Fibroblast of skin of right quadriceps (primary cell): ENCODE measurements at regions not wholly inside any gene's neighbourhood (a gene's known extent, or its start where the extent isn't known, plus 50 kb on each side); places are given as distances from the start of the nearest gene placed in this dataset.
"Not testable (repeated sequence)": the region's sequence is repeated elsewhere in the genome, so short reads cannot be mapped to it uniquely, and the experiment has no call there.

Experiments
- DNase-seq: peaks from one replicate; pipeline ENCODE4 v3.0.0-alpha.2; 2013

DNA sequence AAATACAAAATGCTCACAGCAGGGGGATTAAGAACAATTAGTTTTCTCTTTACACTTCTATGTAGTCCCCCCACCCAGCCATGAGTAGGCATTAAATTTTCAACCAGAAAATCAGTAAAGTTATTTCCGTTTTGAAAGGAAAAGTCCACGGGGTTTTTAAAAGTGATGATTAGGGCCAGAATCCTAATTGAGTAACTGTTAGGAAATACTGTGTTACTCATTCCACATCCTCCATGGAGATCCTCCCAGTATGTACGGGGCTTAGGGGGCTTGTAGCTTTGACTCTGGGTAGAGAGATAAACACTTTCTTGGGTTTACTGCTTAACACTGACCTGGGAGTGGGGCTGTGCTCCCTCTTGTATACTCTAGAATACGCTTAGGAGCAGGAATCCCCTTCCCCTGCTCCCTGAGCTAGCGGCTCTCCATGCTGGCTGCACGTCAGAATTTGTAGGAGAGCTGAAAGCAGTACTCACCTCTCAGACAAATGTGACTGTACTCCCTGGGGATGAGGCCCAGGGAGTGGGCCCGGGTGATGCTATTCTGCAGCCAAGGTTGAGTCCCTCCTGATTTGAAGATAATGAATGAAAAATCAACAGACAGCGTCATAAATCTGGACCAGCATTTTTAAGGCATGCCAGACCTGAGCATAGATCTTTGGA lies 100.5 kb downstream of the SLC4A3 start:
- peak; percentile 11 for DNase-seq

DNA sequence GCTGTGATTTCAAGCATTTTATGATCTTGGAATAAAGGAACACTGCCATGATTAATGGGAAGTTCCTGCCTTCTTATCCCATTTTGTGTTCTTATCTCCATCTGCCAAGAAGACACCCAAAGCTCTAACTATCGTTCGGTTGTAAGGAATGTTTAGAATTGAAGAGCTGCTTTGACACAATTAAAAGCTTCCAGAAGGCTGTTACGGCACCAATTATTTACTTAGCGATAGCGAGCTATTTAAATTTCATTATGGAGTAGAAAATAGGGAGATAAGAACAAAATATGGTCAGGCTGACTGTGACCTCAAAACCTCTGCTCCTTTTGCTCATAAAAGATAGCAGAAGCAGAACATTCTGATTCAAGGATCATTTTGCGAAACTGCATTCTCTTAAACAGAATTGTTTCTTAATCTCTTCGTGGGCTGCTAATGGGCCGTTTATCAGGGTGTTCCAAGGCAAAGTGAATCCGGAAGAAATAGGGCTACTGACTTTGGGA lies 101.6 kb downstream of the SLC4A3 start:
- no peak for DNase-seq

DNA sequence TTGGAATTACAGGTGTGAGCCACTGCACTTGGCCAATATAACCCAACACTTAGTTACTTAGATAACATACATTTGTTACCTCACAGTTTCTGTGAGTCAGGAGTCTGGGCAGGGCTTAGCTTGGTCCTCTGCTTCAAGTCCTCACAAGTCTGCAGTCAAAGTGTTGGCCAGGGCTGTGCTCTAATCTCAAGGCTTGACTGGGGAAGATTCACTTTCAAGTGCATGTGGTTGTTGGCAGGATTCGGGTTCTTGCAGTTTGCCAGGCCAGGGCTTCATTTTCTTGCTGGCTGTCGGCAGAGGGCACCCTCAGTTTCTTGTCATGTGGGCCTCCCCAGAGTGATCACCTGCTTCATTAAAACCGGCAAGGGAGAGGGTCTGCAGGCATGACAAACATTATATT lies 103.7 kb downstream of the SLC4A3 start:
- DNase-seq = no peak

DNA sequence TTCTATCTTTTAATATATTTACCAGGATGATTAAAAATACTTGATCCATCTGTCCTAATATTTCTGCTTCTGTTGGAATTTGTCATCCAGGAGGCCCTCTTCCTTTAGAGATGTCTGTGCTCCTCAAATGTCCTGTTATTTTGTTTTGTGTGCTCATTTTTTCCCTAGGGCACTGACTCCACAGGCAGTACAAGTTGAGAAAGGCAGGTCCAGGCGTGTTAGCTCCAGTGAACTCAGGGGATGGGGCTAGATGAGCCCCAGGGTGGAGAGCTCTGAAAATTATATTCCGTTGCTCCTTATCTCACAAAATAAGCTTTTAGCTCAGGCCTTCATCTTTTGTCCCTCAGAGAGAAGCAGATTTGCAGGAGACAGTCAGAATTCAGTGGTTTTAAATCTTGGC lies 105.7 kb downstream of the SLC4A3 start:
- no peak for DNase-seq

DNA sequence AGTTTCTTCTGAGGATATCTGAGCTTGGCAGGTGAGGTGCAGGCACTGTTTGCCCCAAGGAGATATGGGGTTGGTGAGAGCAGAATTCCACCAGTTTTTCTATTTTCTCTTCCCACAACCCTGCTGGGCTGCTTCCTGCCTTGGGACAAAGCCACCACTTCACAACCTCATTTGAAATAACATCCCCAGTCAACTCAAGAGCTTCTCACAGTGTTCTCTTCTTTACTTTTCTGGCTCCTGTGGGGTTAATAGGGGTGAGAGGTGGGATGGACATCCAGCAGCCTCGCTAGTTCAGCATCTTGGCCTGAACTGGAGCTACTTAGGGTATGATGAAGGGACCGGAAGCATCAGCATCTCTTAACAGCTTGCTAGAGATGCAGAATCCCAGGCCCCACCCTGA lies 106.3 kb downstream of the SLC4A3 start:
- DNase-seq = no peak

DNA sequence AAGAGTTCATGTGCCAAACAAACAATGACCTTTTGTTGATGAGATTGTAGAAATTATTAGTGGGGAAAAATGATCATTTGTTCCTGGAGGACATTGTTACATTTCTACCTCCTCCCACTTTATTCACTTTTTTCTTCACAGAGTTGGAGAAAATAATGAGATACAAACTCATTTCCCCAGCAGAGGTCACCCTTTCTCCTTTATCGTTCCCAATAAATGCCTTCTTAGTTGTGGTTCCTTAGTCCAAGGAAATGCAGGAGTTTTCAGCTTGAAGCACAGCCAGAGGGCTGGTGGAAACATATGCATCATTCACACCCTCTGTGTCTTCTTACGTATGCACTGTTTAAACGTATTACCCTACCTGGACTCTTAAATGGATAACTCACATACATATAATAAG lies 108.8 kb downstream of the SLC4A3 start:
- DNase-seq = peak; percentile 70

DNA sequence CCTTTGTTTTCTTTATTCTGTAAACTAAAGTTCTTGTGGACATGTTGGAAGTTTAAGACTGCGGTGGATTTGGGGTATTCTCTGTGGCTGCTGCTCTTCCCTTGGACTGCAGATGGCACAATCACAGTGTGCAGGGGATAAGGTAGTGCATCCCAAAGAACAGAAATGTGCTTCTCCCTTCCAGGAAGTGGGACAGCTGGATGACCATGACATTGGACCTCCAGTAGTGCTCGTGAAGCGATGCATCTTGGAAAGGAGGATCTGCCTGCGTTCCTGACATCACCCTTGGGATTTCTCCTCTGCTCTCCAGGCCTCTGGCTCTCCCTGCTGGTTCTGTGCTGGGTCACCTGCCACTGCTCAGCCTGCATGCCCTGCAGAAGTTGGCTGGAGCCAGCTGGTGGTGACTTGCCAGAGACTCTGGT lies 109.9 kb downstream of the SLC4A3 start:
- DNase-seq = peak; percentile 14

DNA sequence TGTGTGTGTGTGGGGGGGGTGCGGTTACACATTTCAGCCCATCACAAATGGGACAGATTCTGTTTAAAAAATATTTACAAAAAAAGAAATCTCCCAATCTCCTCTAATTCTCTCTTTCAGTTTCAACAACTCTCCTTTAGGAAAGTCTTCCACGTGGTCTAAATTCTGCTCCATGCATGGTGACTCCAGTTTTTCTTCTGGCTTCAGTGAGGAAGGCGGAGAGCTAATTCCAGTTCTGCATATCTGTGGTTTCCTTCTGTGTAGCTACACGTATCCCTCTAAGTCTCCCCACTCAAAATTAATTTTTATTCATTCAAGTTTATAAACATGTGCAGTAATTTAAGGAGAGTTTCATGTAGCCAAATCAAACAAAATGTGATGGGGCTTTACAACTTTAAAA lies 111.6 kb downstream of the SLC4A3 start:
- peak; percentile 36 for DNase-seq

DNA sequence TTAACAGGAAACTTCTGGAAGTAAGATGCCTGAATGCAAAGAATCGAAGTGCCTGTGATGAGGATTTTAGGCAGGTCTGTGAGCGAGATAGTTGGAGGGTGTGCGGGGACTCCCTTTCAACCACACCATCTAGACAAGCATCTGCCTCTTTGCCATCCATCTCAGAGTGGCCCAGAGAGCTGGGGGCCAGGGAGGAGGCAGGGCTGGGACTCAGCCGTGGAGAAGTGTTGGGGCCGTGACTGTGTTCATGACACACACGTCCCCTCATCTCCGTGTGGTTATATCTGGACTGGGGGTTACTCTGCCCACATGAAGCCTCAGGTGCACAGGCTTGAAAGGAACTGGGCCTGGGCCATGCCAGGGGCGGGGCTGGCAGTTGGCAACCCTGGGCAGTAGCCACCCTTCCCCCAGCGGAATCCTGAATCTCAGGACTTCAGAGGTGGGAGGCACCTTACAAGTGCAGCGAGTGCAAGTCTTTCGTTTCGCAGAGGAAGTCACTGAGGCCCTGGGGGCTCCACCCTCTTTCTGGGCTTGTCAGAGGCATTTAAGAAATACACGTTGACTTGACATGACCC lies 112.5 kb downstream of the SLC4A3 start:
- DNase-seq = no peak

DNA sequence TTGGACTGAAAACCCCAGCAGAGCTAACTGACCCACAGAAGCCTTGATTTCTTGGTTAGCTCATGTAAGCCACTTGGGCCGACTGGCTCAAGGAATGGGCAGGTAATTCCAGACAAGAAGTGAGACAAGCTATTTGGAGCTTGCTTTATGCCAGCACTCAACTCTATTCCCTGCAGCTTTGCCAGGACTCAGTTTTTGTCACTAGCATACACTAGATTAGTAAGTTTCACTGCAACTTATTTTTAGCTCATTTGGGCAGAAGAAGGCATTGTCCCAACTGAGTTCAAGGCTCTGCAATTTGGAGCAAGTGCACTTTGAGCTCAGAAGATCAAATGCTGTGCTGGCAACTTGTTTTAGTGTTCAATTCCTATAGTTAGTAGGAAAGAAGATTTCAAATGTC lies 116.1 kb downstream of the SLC4A3 start:
- DNase-seq = no peak

DNA sequence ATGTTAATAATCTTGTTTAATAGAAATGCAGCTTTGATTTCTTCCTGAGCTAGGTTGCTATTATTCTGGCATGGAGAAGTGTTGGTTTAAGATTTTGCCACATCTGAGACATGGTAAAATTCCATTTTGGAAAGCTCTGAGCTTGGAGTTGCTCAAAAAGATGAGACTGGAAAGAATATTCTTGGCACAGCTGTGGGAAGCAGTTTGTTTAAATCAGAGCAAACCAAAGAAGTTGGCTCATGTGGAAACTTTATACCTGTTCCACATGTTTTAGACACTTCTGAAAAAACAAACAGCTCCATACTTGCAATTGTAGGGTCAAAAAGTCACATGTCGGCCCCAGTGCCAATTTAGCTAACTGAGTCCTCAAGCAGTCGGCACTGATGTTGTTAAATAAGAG lies 116.6 kb downstream of the SLC4A3 start:
- DNase-seq = no peak

DNA sequence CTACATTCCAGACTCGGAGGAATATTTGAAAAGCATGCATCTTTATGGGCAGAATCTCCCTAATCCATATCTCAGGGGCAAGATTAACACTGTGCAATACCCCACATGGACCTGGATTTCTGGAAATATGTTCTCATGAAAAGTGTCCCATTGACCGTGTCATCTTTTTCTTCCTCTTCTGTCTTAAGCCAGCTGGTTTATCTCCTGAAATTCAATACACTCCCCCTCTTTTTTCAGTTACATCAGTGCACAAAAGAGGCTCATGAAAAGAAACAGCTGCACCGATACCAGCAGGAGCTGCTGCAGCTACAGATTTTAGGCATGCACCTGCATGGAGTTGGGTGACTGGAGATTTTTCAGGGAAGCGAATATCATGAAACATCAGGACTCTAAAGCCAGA lies 117.2 kb downstream of the SLC4A3 start:
- no peak for DNase-seq

DNA sequence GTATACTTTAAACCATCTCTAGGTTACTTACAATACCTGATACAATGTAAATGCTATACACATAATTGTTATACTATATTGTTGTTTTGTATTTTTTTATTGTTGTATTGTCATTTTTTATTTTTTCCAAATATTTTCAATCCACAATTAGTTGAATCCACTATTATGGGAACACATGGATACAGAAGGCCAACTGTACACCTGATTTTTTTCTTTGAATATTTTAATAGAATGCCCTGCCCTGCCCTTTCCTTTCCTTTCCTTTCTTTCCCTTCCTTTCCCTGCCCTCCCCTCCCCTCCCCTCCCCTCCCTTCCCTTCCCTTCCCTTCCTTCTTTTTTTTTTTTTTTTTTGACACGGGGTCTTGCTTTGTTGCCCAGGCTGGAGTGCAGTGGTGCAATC lies 120.2 kb downstream of the SLC4A3 start:
- DNase-seq = no peak

DNA sequence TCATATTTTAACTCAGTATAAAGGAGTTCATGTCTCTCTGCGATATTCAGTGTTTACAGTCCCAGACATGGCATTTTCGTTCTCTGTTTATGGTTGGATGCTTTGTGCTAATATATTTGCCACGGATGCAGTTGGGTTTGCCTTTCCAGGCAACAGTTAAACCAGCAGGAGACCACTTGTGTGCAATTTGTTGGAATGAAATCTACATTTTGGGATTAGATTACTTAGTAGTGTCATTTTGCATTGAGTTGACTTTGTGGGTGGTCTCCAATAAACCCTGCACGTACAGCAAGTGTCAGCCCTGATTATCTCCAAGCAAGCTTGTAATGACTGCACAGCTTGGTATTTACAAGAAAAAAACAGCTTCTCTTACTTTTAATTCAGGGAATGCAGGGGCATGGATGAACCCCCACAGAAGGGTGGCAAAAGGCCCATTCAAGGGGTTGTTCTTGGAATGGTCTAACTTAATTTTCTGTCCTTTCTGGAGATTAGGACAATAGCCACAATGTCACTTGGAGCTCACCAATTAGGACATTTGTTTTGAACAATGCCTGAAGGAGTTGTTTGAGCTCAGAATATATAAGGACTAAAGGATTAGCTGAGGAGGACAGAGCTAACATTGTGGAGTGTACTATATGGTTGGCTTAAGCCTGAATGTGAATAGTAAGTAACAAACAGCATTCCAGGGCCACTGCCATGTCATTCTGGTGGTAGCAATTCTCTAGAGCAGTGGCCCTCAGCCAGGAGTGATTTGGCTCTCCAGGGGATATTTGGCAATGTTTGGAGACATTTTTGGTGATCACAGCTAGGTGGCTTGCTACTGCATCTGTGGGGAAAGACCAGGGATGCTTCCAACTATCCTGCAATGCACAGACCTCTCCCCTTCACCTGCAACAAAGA lies 121.5 kb downstream of the SLC4A3 start:
- DNase-seq = no peak

DNA sequence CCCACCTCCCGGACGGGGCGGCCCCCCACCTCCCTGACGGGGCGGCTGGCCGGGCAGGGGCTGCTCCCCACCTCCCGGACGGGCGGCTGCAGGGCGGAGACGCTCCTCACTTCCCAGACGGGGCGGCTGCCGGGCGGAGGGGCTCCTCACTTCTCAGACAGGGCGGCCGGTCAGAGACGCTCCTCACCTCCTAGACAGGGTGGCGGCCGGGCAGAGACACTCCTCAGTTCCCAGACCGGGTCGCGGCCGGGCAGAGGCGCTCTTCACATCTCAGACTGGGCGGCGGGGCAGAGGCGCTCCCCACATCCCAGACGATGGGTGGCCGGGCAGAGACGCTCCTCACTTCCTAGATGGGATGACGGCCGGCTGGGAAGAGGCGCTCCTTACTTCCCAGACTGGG lies 123.7 kb downstream of the SLC4A3 start:
- DNase-seq = not testable (repeated sequence)

DNA sequence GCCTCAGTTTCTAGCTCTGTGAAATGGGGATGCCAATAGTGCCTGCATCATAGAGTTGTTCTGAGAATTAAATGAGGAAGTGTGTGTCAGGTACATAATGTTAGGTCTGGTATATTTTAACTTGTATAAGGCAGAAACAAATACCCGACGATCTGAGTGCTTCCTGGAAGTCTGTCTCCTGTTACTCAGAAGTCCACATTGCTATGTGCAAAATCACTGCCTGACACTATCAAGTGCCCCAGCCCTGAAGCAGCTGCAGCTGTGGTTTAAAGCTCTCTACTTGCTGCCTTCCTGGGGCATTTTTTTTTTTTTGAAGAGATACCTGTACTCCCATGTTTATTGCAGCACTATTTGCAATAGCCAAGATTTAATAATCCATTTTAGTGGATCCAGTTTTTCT lies 125.3 kb downstream of the SLC4A3 start:
- no peak for DNase-seq

DNA sequence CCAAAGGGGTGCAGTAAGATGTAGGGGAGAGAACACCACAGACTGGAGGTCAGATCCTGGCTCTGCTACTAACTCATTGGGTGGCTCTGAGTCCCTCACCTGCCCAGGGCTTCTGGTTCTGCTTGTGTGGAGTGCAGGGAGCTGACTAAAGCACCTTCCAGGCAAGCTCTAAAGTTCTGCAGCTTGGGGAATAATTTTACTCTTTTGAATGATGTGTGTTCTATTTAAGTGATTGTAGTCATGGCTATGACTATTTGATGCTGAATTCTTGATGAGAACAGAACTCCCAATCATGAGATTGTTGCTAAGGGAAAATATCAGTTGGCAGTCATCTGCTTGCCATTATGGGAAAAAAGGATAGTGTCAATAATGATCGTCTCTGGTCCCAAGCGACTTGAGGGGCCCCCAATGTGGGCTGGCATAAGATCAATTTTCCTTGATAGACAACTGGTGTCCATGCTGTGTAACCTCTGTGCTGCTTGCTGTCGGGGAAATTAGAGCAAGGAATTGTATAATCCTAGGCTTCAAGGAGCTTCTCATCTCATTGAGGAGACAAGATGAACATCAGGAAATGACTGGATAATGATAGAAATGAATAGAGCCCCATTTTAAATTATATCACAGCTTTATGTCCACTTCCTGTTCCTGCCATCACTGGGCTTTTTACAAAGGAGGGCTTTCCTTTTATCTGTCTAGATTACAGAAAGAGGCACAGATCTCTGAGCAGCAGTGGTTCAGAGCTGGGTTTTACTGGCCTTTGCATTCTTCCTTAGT lies 131.7 kb downstream of the SLC4A3 start:
- no peak for DNase-seq

DNA sequence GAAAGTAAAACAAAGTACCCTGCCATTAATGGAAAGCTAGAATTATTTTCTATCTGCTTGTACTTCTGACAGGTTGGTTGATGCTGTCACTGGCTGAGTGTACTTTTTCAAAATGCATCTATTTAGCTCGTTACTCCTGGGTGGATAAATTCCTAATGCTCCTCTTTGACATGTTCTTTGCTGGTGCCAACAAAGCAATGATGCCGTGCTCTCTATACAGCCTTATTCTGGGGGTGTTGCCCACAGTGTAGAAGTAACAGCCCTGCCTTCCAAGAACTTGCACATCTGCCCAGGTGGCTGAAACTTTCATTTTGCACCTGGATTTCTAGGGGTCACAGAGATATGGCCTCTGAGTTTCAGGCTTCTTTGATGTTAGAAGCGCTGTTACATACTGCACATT lies 132.4 kb downstream of the SLC4A3 start:
- no peak for DNase-seq

DNA sequence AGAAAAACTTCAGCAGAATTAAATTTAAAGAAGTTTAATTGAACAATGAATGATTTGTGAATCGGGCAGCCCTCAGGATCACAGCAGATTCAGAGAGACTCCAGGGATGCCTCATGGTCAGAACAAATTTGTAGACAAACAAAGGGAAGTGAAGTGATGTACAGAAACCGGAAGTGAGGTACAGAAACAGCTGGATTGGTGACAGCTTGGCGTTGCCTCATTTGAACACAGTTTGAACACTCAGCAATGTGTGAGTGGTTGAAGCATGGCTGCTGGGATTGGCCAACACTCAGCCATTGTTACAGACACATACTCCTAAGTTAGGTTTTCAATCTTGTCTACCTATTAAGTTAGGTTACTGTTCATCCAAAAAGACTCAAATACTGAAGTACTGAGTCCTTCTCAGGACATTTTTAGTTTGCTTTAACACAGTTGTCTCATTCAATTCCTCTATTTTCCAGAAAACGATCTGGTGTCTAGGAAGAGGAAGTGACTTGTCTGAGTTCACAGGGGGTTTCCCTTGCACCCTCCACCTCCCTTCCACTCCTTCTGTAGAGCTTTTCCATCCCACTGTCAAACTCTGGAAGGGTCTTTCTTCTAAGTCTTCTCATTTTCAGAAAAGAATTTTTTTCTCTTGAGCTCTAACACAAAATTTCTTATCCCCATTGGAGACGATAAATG lies 137.9 kb downstream of the SLC4A3 start:
- DNase-seq = no peak

DNA sequence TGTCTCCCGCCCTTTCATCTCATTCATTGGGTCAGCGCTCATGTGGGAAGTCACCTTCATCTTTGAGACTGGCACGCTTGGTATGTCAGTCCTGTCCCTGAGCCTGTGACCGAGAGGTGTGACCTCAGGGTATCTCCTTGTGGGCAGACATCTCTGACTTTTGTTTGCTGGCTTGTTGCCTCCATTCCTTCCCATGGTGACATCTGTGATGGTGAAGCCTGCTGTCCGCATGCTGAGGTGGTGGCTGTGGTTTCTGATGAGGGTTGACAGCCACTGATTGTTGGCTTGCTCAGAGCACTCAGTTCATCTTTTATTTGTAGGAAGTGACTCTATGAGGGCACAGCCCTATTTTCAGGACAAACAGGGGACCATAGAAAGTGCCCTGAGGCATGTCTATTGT lies 139.2 kb downstream of the SLC4A3 start:
- no peak for DNase-seq

DNA sequence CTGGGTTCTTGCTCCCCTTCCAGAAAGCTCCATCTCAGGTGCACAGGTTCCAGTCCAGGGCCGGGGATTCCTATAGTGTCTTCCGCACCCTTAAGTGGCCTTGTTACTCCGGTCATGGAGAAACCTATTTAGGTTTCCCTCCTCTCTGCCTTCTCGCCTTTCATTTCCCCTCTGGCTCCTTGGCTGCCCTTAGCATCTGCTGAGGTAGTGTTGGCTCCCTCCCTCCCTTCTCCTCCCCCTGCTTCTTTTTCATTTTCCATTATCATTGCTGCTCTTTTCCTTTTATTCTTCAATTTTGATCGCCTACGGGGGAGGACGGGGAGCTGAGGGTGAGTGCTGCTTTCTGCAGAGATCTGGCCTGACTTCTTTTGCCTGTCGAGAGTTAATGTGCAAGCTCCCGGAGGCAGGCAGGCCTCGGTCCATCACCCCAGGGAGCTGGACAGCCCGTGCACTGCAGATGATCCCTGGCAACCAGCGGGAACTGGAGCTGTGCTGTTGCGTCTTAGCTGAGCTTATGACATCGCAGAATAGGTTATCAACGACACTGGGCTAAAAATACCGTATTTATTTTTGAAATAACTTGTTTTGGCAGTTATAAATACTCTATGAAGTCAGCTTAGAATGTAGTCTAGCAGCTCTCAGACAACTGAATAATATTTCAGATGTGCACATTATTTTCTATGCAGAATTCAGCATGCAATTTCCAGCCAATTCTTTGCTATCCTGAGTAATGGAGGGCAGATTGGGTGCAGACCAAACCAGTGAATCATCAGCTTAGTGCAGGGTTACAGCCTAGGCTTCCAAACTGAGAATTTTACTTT lies 141.9 kb downstream of the SLC4A3 start:
- peak; percentile 14 for DNase-seq
